ENCODE measurements at regions not wholly inside any gene's neighbourhood (a gene's known extent, or its start where the extent isn't known, plus 50 kb on each side); places are given as distances from the start of the nearest gene placed in this dataset.
A peak's percentile ranks its signal among the peaks of the same experiment; 100 is the strongest.

DNA sequence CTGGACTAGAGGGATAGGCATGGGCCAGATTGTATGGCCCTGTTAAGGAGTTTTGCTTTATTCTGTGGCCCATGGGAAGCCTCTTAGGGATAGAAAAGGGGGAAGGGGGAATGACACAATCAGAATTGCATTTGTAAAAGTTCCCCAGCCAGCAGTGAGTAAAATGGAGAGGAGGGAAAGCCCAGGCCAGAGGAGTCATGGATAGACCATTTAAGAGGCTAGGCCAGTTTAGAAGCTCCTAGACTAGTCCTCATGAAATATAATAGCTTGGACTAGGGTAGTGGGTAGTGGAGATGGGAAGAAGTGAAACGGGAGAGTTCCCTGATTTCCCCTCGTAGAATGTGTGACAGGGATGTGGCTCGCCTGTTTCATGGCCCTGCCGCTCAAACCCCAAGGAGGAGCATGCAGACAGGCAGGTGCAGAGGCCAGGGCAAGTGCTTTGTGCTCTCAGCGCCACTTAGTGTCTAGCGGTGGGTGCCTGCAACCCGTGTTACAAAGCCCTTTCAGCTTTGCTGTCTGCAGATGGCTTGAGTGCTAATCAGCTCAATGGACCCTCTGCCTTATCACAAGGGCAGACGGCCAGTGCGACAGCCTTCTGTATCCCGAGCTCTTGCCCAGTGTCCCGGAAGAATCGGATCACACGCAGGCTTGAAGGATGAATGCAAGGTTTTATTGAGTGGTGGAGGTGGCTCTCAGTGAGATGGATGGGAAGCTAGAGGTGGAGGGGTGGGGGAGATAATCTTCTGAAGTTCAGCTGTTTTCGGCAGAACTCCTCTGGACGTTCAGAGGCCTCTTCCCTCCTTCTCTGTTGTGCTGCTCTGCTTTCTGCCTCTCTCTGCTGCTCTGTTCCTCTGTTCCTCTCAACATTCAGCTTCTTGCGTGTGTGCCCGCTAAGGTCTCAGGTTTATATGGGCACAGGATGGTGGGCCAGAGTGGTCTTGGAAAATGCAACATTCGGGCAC is 141.1 kb downstream of the CEP57L1 start:
- peak overlapping the region; percentile 44; the same call in 1 of the 2 replicates for H2BK12ac ChIP-seq (ENCODE audit: low read depth, low read length)
- H3K79me1 ChIP-seq (ENCODE audit: low read depth, low read length) = no peaks in the 10 kb centered on the region
- peak overlapping the region; percentile 95 for H2AFZ ChIP-seq (ENCODE audit: low read length)
- WGBS, 2 experiments (ENCODE audit: extremely low coverage in 1 of 2, insufficient coverage in 1 of 2, insufficient read length in 1 of 2, insufficient replicate concordance in 2 of 2, low coverage in 1 of 2, low lambda C conversion rate in 2 of 2, missing lambda C conversion rate in 1 of 2) = 45% methylated on average over 18 of the region's 18 CpGs; no CpG with 5 or more reads in 1 of the 2 experiments
- H2AK5ac ChIP-seq (ENCODE audit: low read depth, low read length) = no peak overlapping the region
- ChIA-PET POLR2A (ENCODE audit: partially characterized antibody) (interaction anchor here (1.0 to 1.3 kb wide), 2 partner anchors 25 to 146 kb away, joined by 5 to 6 read pairs; partner anchors contain the start of gene CD164), CTCF (ENCODE audit: partially characterized antibody) (interaction anchor here (0.6 to 2.1 kb wide), 19 partner anchors 11 to 520 kb away, joined by 3 to 9 read pairs (median 3); no protein-coding TSS in a partner anchor)
- no peak for FAIRE-seq
- no peak overlapping the region for H3K27ac ChIP-seq (ENCODE audit: low read depth, low read length)
- H2BK120ac ChIP-seq (replicated peaks; ENCODE audit: low read depth, low read length) = no peak overlapping the region
- H2BK5ac ChIP-seq (ENCODE audit: low read depth, low read length) = no peak overlapping the region
- H3K4me3 ChIP-seq (ENCODE audit: extremely low read depth in 1 of 4, insufficient read depth in 2 of 4, low read depth in 3 of 4, low read length in 4 of 4) = no peak overlapping the region
- H3K27me3 ChIP-seq (replicated peaks in 1 of 4; ENCODE audit: control insufficient read depth in 3 of 4, extremely low read depth in 1 of 4, insufficient read depth in 3 of 4, low read length in 3 of 4) = no peaks in the 10 kb centered on the region
- no peak overlapping the region for H3K4ac ChIP-seq (replicated peaks; ENCODE audit: insufficient read length, low read depth, low read length)
- peak overlapping the region; percentile 9; the same call in 1 of the 2 replicates for H2BK20ac ChIP-seq (ENCODE audit: low read length)
- H3K9ac ChIP-seq (replicated peaks in 1 of 4; ENCODE audit: extremely low read depth in 1 of 4, low read depth in 3 of 4, low read length in 3 of 4) = no peak overlapping the region
- no peak overlapping the region for H3K23ac ChIP-seq (ENCODE audit: insufficient read length)
- 0 out of 2 replicates have a peak overlapping the region, but pooled peaks have one; percentile 24 for H2BK15ac ChIP-seq (ENCODE audit: low read length)
- no peak overlapping the region for H3K18ac ChIP-seq (ENCODE audit: extremely low read depth, low read length)
- no peaks in the 10 kb centered on the region for H4K20me1 ChIP-seq (replicated peaks in 1 of 2; ENCODE audit: control insufficient read depth in 1 of 2, insufficient read depth in 2 of 2, low read length in 2 of 2)
- no peaks in the 10 kb centered on the region for H3K36me3 ChIP-seq (ENCODE audit: control insufficient read depth in 2 of 4, insufficient read depth in 4 of 4, low read length in 3 of 4)
- no peak overlapping the region for H4K8ac ChIP-seq (ENCODE audit: extremely low read depth, insufficient read depth, low read length)
- DNase-seq (ENCODE audit: low read depth in 1 of 2, low spot score in 2 of 2) = peak; percentile 58 to 73
- H3K9me3 ChIP-seq (ENCODE audit: insufficient read depth in 2 of 2, low read depth in 1 of 2, low read length in 1 of 2) = no peaks in the 10 kb centered on the region
- no peak overlapping the region for H4K91ac ChIP-seq (replicated peaks; ENCODE audit: insufficient read length, low read length)
- no peaks in the 10 kb centered on the region for H3K23me2 ChIP-seq (ENCODE audit: low read depth, low read length)
- H3K4me1 ChIP-seq (replicated peaks in 1 of 4; ENCODE audit: control insufficient read depth in 3 of 4, insufficient read depth in 4 of 4, low read length in 3 of 4) = no peaks in the 10 kb centered on the region; a peak in 3 of 7 replicates
- H3K79me2 ChIP-seq (ENCODE audit: control insufficient read depth in 1 of 2, insufficient read depth in 2 of 2, low read length in 2 of 2) = no peaks in the 10 kb centered on the region
- no peak overlapping the region for H3K14ac ChIP-seq (ENCODE audit: insufficient read length)
- H4K5ac ChIP-seq (ENCODE audit: insufficient read length, low read depth, low read length) = no peak overlapping the region
- H3K4me2 ChIP-seq (ENCODE audit: insufficient read depth in 1 of 2, low read depth in 2 of 2, low read length in 2 of 2) = peak overlapping the region in 1 of 2 experiments; percentile 29; a peak in 2 of 4 replicates
- no peak overlapping the region for H3K56ac ChIP-seq (replicated peaks; ENCODE audit: insufficient read length, low read depth, low read length)
- TF ChIP-seq ASH2L (IDR thresholded peaks at IDR 0.05; ENCODE audit: low read length) (peak; percentile 51), MAX (IDR thresholded peaks at IDR 0.05) (peak; percentile 76), KDM1A (IDR thresholded peaks at IDR 0.05; ENCODE audit: borderline replicate concordance, low read length) (no peak), SIN3A (conservative IDR thresholded peaks at IDR 0.05 in 1 of 2, IDR thresholded peaks at IDR 0.05 in 1 of 2; ENCODE audit: low read depth in 1 of 2, low read length in 2 of 2) (no peak), RAD21 (IDR thresholded peaks at IDR 0.05 in 1 of 2, conservative IDR thresholded peaks at IDR 0.05 in 1 of 2; ENCODE audit: low read depth in 2 of 2, low read length in 2 of 2) (peak; percentile 72), BACH1 (IDR thresholded peaks at IDR 0.05; ENCODE audit: low read length) (no peak)
- TF ChIP-seq, protein P1, sequence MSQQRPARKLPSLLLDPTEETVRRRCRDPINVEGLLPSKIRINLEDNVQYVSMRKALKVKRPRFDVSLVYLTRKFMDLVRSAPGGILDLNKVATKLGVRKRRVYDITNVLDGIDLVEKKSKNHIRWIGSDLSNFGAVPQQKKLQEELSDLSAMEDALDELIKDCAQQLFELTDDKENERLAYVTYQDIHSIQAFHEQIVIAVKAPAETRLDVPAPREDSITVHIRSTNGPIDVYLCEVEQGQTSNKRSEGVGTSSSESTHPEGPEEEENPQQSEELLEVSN (IDR thresholded peaks at IDR 0.05) = peak; percentile 73
